ENCODE measurements at regions not wholly inside any gene's neighbourhood (a gene's known extent, or its start where the extent isn't known, plus 50 kb on each side); places are given as distances from the start of the nearest gene placed in this dataset.

- TF ChIP-seq EZH2 (optimal IDR thresholded peaks at IDR 0.05; ENCODE audit: low read depth, low read length) (no peak), CTCF (IDR thresholded peaks at IDR 0.05; ENCODE audit: low read length) (no peak), EZH2phosphoT487 (IDR thresholded peaks at IDR 0.05; ENCODE audit: low read length) (no peak)
Observed at GRCh38 chr3:6601374-6601773, 259.5 kb upstream of the GRM7 start.
